Erythroblast (primary cell): ENCODE measurements at regions not wholly inside any gene's neighbourhood (a gene's known extent, or its start where the extent isn't known, plus 50 kb on each side); places are given as distances from the start of the nearest gene placed in this dataset.

Experiments
- DNase-seq, 2 experiments: peaks; one replicate each; lab custom pipeline; 2025; lab: John Stamatoyannopoulos, UW
- GATA1 ChIP-seq: IDR thresholded peaks from 2 replicates; pipeline ENCODE4 v1.6.1; 2011; ENCODE audit warnings: low read depth, mild to moderate bottlenecking, control low read depth, low read length, moderate library complexity
- POLR2A ChIP-seq: IDR thresholded peaks from 2 replicates; pipeline ENCODE4 v1.6.1; 2011; ENCODE audit warnings: mild to moderate bottlenecking, low read length

GRCh38 chr10:121416071-121416470, 182.2 kb downstream of the FGFR2 start:
- TF ChIP-seq GATA1 (no peak), POLR2A (no peak)
- DNase-seq, result no peak

GRCh38 chr10:121417298-121417697, 180.9 kb downstream of the FGFR2 start:
- no peak for TF ChIP-seq POLR2A
- no peak for TF ChIP-seq GATA1
- DNase-seq, result no peak

- DNase-seq, result peak in 1 of 2 experiments; percentile 43
- no peak for TF ChIP-seq POLR2A
- no peak for TF ChIP-seq GATA1
Measured at GRCh38 chr10:121418126-121418777, 180.0 kb downstream of the FGFR2 start.

- no peak for TF ChIP-seq POLR2A
- TF ChIP-seq GATA1, result no peak
- no peak for DNase-seq
Measured at GRCh38 chr10:121420006-121420405, 178.2 kb downstream of the FGFR2 start.

- TF ChIP-seq GATA1 (no peak), POLR2A (no peak)
- DNase-seq, result no peak
Measured at GRCh38 chr10:121422096-121422495, 176.1 kb downstream of the FGFR2 start.

- DNase-seq, result no peak
- TF ChIP-seq GATA1 (no peak), POLR2A (no peak)
Measured at GRCh38 chr10:121425623-121426022, 172.6 kb downstream of the FGFR2 start.

- peak in 1 of 2 experiments; percentile 25 for DNase-seq
- no peak for TF ChIP-seq GATA1
- no peak for TF ChIP-seq POLR2A
Measured at GRCh38 chr10:121426307-121426706, 171.9 kb downstream of the FGFR2 start.
